MM.1S (cell line): ENCODE measurements at regions not wholly inside any gene's neighbourhood (a gene's known extent, or its start where the extent isn't known, plus 50 kb on each side); places are given as distances from the start of the nearest gene placed in this dataset.

Source experiments
- DNase-seq: peaks from one replicate; pipeline ENCODE4 v3.0.0-alpha.2; 2015
- H2AFZ ChIP-seq: fragments of 300-600 bp; sonication (generic); 2 replicates; pipeline ENCODE4 v1.6.0; 2016; ENCODE audit warnings: antibody characterized with exemption, low read length
- H3F3A ChIP-seq: fragments of 300-600 bp; sonication (generic); 2 replicates; pipeline ENCODE4 v1.6.1; 2016; ENCODE audit warnings: mild to moderate bottlenecking, antibody characterized with exemption, low read length, moderate library complexity, mixed read lengths; ENCODE audit not compliant: insufficient read depth
- H3K27ac ChIP-seq: fragments of 300-600 bp; sonication (generic); 2 replicates; pipeline ENCODE4 v1.5.1; 2016; ENCODE audit warnings: mild to moderate bottlenecking, low read length
- H3K27me3 ChIP-seq: fragments of 300-600 bp; sonication (generic); replicated peaks from 2 replicates; pipeline ENCODE4 v1.6.0; 2016; ENCODE audit warnings: low read length; ENCODE audit not compliant: insufficient read depth
- H3K36me3 ChIP-seq: fragments of 300-600 bp; sonication (generic); replicated peaks from 2 replicates; pipeline ENCODE4 v1.6.1; 2016; ENCODE audit warnings: mild to moderate bottlenecking, low read length, mixed read lengths; ENCODE audit not compliant: insufficient read depth
- H3K4me1 ChIP-seq: fragments of 300-600 bp; sonication (generic); 2 replicates; pipeline ENCODE4 v1.6.1; 2016; ENCODE audit warnings: low read length, mixed read lengths
- H3K4me2 ChIP-seq: fragments of 300-600 bp; sonication (generic); 2 replicates; pipeline ENCODE4 v1.6.0; 2016; ENCODE audit warnings: low read depth, low read length
- H3K4me3 ChIP-seq: fragments of 300-600 bp; sonication (generic); 2 replicates; pipeline ENCODE4 v1.5.1; 2016; ENCODE audit warnings: low read length, mixed read lengths
- H3K79me2 ChIP-seq: fragments of 300-600 bp; sonication (generic); 2 replicates; pipeline ENCODE4 v1.6.1; 2016; ENCODE audit warnings: mixed run types, low read length, mixed read lengths
- H3K9ac ChIP-seq: fragments of 300-600 bp; sonication (generic); 2 replicates; pipeline ENCODE4 v1.6.1; 2016; ENCODE audit warnings: low read length, mixed read lengths
- H3K9me2 ChIP-seq: fragments of 300-600 bp; sonication (generic); replicated peaks from 2 replicates; pipeline ENCODE4 v1.6.1; 2016; ENCODE audit warnings: mild to moderate bottlenecking, low read length, mixed read lengths; ENCODE audit not compliant: insufficient read depth
- H3K9me3 ChIP-seq: fragments of 300-600 bp; sonication (generic); replicated peaks from 2 replicates; pipeline ENCODE4 v1.6.1; 2016; ENCODE audit warnings: mild to moderate bottlenecking, low read length, mixed read lengths; ENCODE audit not compliant: insufficient read depth
- H4K20me1 ChIP-seq: fragments of 300-600 bp; sonication (generic); 2 replicates; pipeline ENCODE4 v1.6.1; 2016; ENCODE audit warnings: mild to moderate bottlenecking, low read length, moderate library complexity, mixed read lengths; ENCODE audit not compliant: insufficient read depth
- EZH2 ChIP-seq: fragments of 300-600 bp; sonication (generic); optimal IDR thresholded peaks from 2 replicates; pipeline ENCODE3; 2017; ENCODE audit warnings: low read depth, mild to moderate bottlenecking, antibody characterized with exemption, low read length, mixed read lengths
- EZH2phosphoT487 ChIP-seq: fragments of 300-600 bp; sonication (generic); IDR thresholded peaks from 2 replicates; pipeline ENCODE4 v1.6.1; 2018; ENCODE audit warnings: antibody characterized with exemption, low read length
- TF ChIP-seq, protein P1 (sequence below): fragments of 300-600 bp; sonication (generic); IDR thresholded peaks from 2 replicates; pipeline ENCODE4 v1.5.1; 2016; ENCODE audit warnings: antibody characterized with exemption, low read length, mixed read lengths

DNA sequence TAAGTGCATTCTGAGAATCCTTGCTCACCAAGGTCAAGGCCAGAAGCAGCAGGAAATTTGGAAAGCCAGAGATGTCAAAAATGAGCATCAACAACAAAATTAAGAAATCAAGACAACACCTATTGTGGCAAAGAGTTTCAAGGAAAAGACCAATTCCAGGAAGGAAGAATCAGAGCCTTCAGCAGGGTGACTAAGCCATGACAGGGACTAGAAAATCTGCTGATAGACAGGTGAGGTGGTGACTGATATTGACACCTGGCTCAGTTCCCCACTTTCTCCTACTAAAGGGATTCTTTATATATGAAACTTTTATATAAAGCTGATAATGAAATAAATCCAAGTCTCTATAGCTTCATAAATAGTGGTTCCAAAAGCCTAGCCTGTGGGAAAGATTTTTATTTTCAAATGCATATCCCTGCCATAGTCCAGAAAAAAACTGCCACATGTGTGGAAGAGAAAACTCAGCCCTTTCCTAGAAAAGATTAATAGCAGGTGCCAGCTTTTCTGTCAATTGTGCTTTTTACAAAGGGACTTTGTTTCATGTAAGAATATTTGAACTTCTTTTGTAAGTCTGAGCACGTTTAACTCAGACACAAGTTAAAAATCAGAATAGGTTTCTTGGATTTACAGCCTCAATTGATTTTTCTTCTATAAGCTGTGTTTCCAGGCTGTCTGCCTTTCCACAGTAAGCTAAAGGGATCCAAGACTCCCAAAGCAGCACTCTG lies 81.1 kb upstream of the GRAMD2B start:
- Histone ChIP-seq H3K27me3 (no peaks in the 10 kb centered on the region), H3K9me3 (no peaks in the 10 kb centered on the region), H3K79me2 (no peaks in the 10 kb centered on the region), H3K9ac (no peak overlapping the region), H3K4me1 (no peaks in the 10 kb centered on the region; the same call in 1 of the 2 replicates), H3K4me2 (no peak overlapping the region), H3K27ac (no peak overlapping the region), H2AFZ (no peak overlapping the region), H4K20me1 (no peaks in the 10 kb centered on the region), H3K4me3 (no peak overlapping the region), H3K9me2 (no peaks in the 10 kb centered on the region), H3K36me3 (no peaks in the 10 kb centered on the region), H3F3A (no peaks in the 10 kb centered on the region)
- no peak for TF ChIP-seq EZH2
- no peak for TF ChIP-seq EZH2phosphoT487
- TF ChIP-seq, protein P1, sequence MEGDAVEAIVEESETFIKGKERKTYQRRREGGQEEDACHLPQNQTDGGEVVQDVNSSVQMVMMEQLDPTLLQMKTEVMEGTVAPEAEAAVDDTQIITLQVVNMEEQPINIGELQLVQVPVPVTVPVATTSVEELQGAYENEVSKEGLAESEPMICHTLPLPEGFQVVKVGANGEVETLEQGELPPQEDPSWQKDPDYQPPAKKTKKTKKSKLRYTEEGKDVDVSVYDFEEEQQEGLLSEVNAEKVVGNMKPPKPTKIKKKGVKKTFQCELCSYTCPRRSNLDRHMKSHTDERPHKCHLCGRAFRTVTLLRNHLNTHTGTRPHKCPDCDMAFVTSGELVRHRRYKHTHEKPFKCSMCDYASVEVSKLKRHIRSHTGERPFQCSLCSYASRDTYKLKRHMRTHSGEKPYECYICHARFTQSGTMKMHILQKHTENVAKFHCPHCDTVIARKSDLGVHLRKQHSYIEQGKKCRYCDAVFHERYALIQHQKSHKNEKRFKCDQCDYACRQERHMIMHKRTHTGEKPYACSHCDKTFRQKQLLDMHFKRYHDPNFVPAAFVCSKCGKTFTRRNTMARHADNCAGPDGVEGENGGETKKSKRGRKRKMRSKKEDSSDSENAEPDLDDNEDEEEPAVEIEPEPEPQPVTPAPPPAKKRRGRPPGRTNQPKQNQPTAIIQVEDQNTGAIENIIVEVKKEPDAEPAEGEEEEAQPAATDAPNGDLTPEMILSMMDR = no peak
- DNase-seq = no peak

GRCh38 chr5:126348855-126349635 lies 74.2 kb upstream of the GRAMD2B start:
- no peak overlapping the region for H3K27ac ChIP-seq
- no peak overlapping the region for H2AFZ ChIP-seq
- H3F3A ChIP-seq = no peaks in the 10 kb centered on the region
- no peaks in the 10 kb centered on the region for H3K4me1 ChIP-seq
- H3K4me2 ChIP-seq = no peak overlapping the region
- H4K20me1 ChIP-seq = no peaks in the 10 kb centered on the region
- no peak overlapping the region for H3K9ac ChIP-seq
- H3K4me3 ChIP-seq = no peak overlapping the region
- no peak for DNase-seq
- TF ChIP-seq, protein P1 = no peak
- TF ChIP-seq EZH2phosphoT487 = no peak
- no peak for TF ChIP-seq EZH2
- no peaks in the 10 kb centered on the region for H3K9me2 ChIP-seq
- no peaks in the 10 kb centered on the region for H3K36me3 ChIP-seq
- H3K9me3 ChIP-seq = no peaks in the 10 kb centered on the region
- H3K79me2 ChIP-seq = no peaks in the 10 kb centered on the region
- H3K27me3 ChIP-seq = no peaks in the 10 kb centered on the region

DNA sequence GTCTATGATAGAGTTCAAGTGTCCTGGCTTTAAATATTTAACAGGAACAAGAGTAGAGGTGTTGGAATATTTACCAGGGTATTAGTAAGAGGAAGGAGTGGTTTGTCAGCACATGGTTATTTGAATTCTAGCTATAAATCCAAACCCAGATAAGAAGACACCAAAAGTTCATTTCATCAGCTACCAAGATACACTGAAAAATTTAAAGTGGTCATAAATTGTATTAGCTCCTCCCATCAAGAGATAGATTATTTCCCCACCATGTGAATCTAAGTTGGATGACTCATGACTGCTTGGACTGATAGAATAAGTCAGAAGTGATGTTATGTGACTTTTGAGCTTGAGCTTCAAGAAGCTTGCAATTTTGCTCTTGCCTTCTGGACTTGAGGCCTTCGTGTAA lies 72.1 kb upstream of the GRAMD2B start:
- Histone ChIP-seq H3K4me2 (no peak overlapping the region), H3K27me3 (no peaks in the 10 kb centered on the region), H3K9ac (no peak overlapping the region), H3K79me2 (no peaks in the 10 kb centered on the region), H3F3A (no peaks in the 10 kb centered on the region), H3K27ac (no peak overlapping the region), H3K4me1 (no peaks in the 10 kb centered on the region), H2AFZ (no peak overlapping the region), H3K4me3 (no peak overlapping the region), H3K9me2 (no peaks in the 10 kb centered on the region), H3K36me3 (no peaks in the 10 kb centered on the region), H4K20me1 (no peaks in the 10 kb centered on the region), H3K9me3 (no peaks in the 10 kb centered on the region)
- TF ChIP-seq, protein P1 = no peak
- TF ChIP-seq EZH2phosphoT487 (no peak), EZH2 (no peak)
- DNase-seq = no peak
